Fibroblast of lung (primary cell): ENCODE measurements at regions not wholly inside any gene's neighbourhood (a gene's known extent, or its start where the extent isn't known, plus 50 kb on each side); places are given as distances from the start of the nearest gene placed in this dataset.

ENCODE experiments used
- DNase-seq, 2 donors: peaks; one replicate each; pipeline versions ENCODE4 v3.0.0 to v3.0.0-alpha.2; 2010; ENCODE audit warnings: low read depth in 2 of 2
- H2AFZ ChIP-seq: 2 replicates; pipeline ENCODE4 v1.5.1; 2012; ENCODE audit warnings: low read length, control low read depth, inconsistent platforms
- H3K27ac ChIP-seq: 2 replicates; pipeline ENCODE4 v1.5.1; 2011; ENCODE audit warnings: low read length, control low read depth; ENCODE audit not compliant: insufficient read depth
- H3K27me3 ChIP-seq: 2 replicates; pipeline ENCODE4 v1.5.1; 2011; ENCODE audit warnings: mild to moderate bottlenecking, low read length; ENCODE audit not compliant: control insufficient read depth, insufficient read depth
- H3K36me3 ChIP-seq: 2 replicates; pipeline ENCODE4 v1.5.1; 2011; ENCODE audit warnings: low read length; ENCODE audit not compliant: control insufficient read depth, insufficient read depth
- H3K4me1 ChIP-seq: 2 replicates; pipeline ENCODE4 v1.5.1; 2011; ENCODE audit warnings: low read length; ENCODE audit not compliant: control insufficient read depth, insufficient read depth; ENCODE audit errors: extremely low read depth
- H3K4me2 ChIP-seq: 2 replicates; pipeline ENCODE4 v1.5.1; 2011; ENCODE audit warnings: low read length, control low read depth; ENCODE audit not compliant: insufficient read depth; ENCODE audit errors: extremely low read depth
- H3K4me3 ChIP-seq, 4 experiments: fragments of 200-600 bp in 1 of 4; sonication (generic) in 1 of 4; replicated peaks in 1 of 4; 2 replicates each; pipeline ENCODE4 v1.5.1; 2011 to 2016; ENCODE audit warnings: low read length in 4 of 4, low read depth in 3 of 4, mild to moderate bottlenecking in 3 of 4, control low read depth in 2 of 4, inconsistent platforms in 1 of 4, mixed read lengths in 1 of 4; ENCODE audit not compliant: insufficient read depth in 1 of 4; ENCODE audit errors: control extremely low read depth in 1 of 4
- H3K79me2 ChIP-seq: 2 replicates; pipeline ENCODE4 v1.5.1; 2012; ENCODE audit warnings: mild to moderate bottlenecking, low read length, inconsistent platforms; ENCODE audit not compliant: control insufficient read depth, insufficient read depth
- H3K9ac ChIP-seq: 2 replicates; pipeline ENCODE4 v1.5.1; 2011; ENCODE audit warnings: mild to moderate bottlenecking, low read length, control low read depth; ENCODE audit not compliant: insufficient read depth
- H3K9me3 ChIP-seq: 2 replicates; pipeline ENCODE4 v1.5.1; 2012; ENCODE audit warnings: low read depth, low read length; ENCODE audit not compliant: control insufficient read depth, insufficient read depth
- H4K20me1 ChIP-seq: 2 replicates; pipeline ENCODE4 v1.5.1; 2011; ENCODE audit warnings: low read length; ENCODE audit not compliant: control insufficient read depth, insufficient read depth; ENCODE audit errors: extremely low read depth
- EZH2 ChIP-seq: IDR thresholded peaks from 2 replicates; pipeline ENCODE4 v1.5.1; 2012; ENCODE audit warnings: low read length, control low read depth, mild to moderate bottlenecking; ENCODE audit errors: missing control alignments
- TF ChIP-seq, protein P1 (sequence below), 2 donors: IDR thresholded peaks in 1 of 2; conservative IDR thresholded peaks in 1 of 2; 1 replicate in 1 of 2; 2 replicates in 1 of 2; pipeline ENCODE4 v1.5.1; 2011 to 2012; ENCODE audit warnings: low read length in 2 of 2, control low read depth in 1 of 2, inconsistent platforms in 1 of 2, low read depth in 1 of 2, mild to moderate bottlenecking in 1 of 2

- Histone ChIP-seq H3K27ac (no peak overlapping the region), H3K4me3 (no peak overlapping the region), H4K20me1 (no peaks in the 10 kb centered on the region), H3K9me3 (no peaks in the 10 kb centered on the region), H3K79me2 (no peaks in the 10 kb centered on the region), H3K36me3 (no peaks in the 10 kb centered on the region), H3K4me2 (no peak overlapping the region), H3K9ac (no peak overlapping the region), H3K4me1 (no peaks in the 10 kb centered on the region), H3K27me3 (no peaks in the 10 kb centered on the region), H2AFZ (no peak overlapping the region)
- no peak for DNase-seq
- no peak for TF ChIP-seq EZH2
- TF ChIP-seq, protein P1, sequence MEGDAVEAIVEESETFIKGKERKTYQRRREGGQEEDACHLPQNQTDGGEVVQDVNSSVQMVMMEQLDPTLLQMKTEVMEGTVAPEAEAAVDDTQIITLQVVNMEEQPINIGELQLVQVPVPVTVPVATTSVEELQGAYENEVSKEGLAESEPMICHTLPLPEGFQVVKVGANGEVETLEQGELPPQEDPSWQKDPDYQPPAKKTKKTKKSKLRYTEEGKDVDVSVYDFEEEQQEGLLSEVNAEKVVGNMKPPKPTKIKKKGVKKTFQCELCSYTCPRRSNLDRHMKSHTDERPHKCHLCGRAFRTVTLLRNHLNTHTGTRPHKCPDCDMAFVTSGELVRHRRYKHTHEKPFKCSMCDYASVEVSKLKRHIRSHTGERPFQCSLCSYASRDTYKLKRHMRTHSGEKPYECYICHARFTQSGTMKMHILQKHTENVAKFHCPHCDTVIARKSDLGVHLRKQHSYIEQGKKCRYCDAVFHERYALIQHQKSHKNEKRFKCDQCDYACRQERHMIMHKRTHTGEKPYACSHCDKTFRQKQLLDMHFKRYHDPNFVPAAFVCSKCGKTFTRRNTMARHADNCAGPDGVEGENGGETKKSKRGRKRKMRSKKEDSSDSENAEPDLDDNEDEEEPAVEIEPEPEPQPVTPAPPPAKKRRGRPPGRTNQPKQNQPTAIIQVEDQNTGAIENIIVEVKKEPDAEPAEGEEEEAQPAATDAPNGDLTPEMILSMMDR (conservative IDR thresholded peaks at IDR 0.05 in 1 of 2, IDR thresholded peaks at IDR 0.05 in 1 of 2; ENCODE audit: low read depth in 1 of 2, low read length in 2 of 2) = no peak
Measured at GRCh38 chr5:166862581-166862980, 1428.9 kb upstream of the WWC1 start.

GRCh38 chr5:166865206-166865605, 1426.2 kb upstream of the WWC1 start:
- H3K79me2 ChIP-seq = no peaks in the 10 kb centered on the region
- no peak for TF ChIP-seq EZH2
- TF ChIP-seq, protein P1 (conservative IDR thresholded peaks at IDR 0.05 in 1 of 2, IDR thresholded peaks at IDR 0.05 in 1 of 2; ENCODE audit: low read depth in 1 of 2, low read length in 2 of 2) = no peak
- no peaks in the 10 kb centered on the region for H3K36me3 ChIP-seq
- H3K27me3 ChIP-seq = no peaks in the 10 kb centered on the region
- H3K9me3 ChIP-seq = no peaks in the 10 kb centered on the region
- no peak overlapping the region for H3K9ac ChIP-seq
- no peak for DNase-seq
- no peaks in the 10 kb centered on the region for H4K20me1 ChIP-seq
- H3K27ac ChIP-seq = no peak overlapping the region
- no peak overlapping the region for H2AFZ ChIP-seq
- no peaks in the 10 kb centered on the region for H3K4me1 ChIP-seq
- H3K4me3 ChIP-seq = no peak overlapping the region
- H3K4me2 ChIP-seq = no peak overlapping the region

DNA sequence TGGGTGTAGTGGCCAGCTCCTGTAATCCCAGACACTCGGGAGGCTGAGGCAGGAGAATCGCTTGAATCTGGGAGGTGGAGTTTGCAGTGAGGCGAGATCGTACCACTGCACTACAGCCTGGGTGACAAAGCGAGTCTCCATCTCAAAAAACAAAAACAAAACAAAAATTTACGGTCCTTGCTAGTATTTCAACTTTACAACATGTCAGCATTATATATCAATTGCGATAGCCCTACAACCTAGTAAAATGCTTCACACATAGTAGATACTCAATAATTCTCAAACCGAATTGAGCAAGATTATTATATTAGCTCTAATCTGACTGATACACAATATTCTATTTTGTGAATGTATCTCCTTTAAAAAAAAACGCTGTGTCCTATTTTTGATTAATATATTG, 1411.0 kb upstream of the WWC1 start:
- no peak overlapping the region for H3K27ac ChIP-seq
- H3K79me2 ChIP-seq = no peaks in the 10 kb centered on the region
- no peak overlapping the region for H2AFZ ChIP-seq

More for the DNA sequence above, 1411.0 kb upstream of the WWC1 start:
- H3K27me3 ChIP-seq = no peaks in the 10 kb centered on the region
- no peak overlapping the region for H3K4me3 ChIP-seq
- H3K36me3 ChIP-seq = no peaks in the 10 kb centered on the region
- H3K9ac ChIP-seq = no peak overlapping the region
- no peaks in the 10 kb centered on the region for H3K9me3 ChIP-seq
- no peak for TF ChIP-seq EZH2
- TF ChIP-seq, protein P1 (conservative IDR thresholded peaks at IDR 0.05 in 1 of 2, IDR thresholded peaks at IDR 0.05 in 1 of 2; ENCODE audit: low read depth in 1 of 2, low read length in 2 of 2) = no peak
- no peak overlapping the region for H3K4me2 ChIP-seq
- DNase-seq = no peak
- no peaks in the 10 kb centered on the region for H4K20me1 ChIP-seq
- no peaks in the 10 kb centered on the region for H3K4me1 ChIP-seq
